Spleen (tissue), 11 donors: ENCODE measurements at regions not wholly inside any gene's neighbourhood (a gene's known extent, or its start where the extent isn't known, plus 50 kb on each side); places are given as distances from the start of the nearest gene placed in this dataset.

Experiments used
- DNase-seq: peaks from one replicate; pipeline ENCODE4 v3.0.0-alpha.2; 2020
- H3K27ac ChIP-seq, 8 donors: fragments of 200-600 bp; sonication (generic) in 7 of 8; 1 replicate in 4 of 8; 2 replicates in 4 of 8; pipeline versions ENCODE4 v1.5.0 to v1.8.0; 2016 to 2021; ENCODE audit warnings: inconsistent platforms in 4 of 8, mild to moderate bottlenecking in 4 of 8, moderate library complexity in 1 of 8
- H3K27me3 ChIP-seq, 7 donors: fragments of 200-600 bp; sonication (generic) in 6 of 7; replicated peaks in 1 of 7; 1 replicate in 4 of 7; 2 replicates in 3 of 7; pipeline versions ENCODE4 v1.5.0 to v1.8.0; 2016 to 2021; ENCODE audit warnings: inconsistent platforms in 3 of 7, mild to moderate bottlenecking in 1 of 7
- H3K36me3 ChIP-seq, 6 donors: fragments of 200-600 bp; sonication (generic) in 5 of 6; 1 replicate in 4 of 6; 2 replicates in 2 of 6; pipeline versions ENCODE4 v1.5.0 to v1.8.0; 2016 to 2021; ENCODE audit warnings: inconsistent platforms in 2 of 6
- H3K4me1 ChIP-seq, 6 donors: fragments of 200-600 bp; sonication (generic) in 5 of 6; 1 replicate in 3 of 6; 2 replicates in 3 of 6; pipeline versions ENCODE4 v1.5.0 to v1.8.0; 2016 to 2021; ENCODE audit warnings: inconsistent platforms in 3 of 6
- H3K4me3 ChIP-seq, 8 donors: fragments of 200-600 bp; sonication (generic) in 7 of 8; 1 replicate in 4 of 8; 2 replicates in 4 of 8; pipeline versions ENCODE4 v1.5.0 to v1.8.0; 2016 to 2021; ENCODE audit warnings: inconsistent platforms in 4 of 8, mild to moderate bottlenecking in 4 of 8, moderate library complexity in 2 of 8
- H3K9me3 ChIP-seq, 8 donors: fragments of 200-600 bp; sonication (generic) in 7 of 8; 1 replicate in 4 of 8; 2 replicates in 4 of 8; pipeline versions ENCODE4 v1.5.0 to v1.8.0; 2016 to 2021; ENCODE audit warnings: inconsistent platforms in 4 of 8
- POLR2A ChIP-seq, 3 donors: fragments of 450-650 bp; IDR thresholded peaks; one replicate each; pipeline ENCODE4 v1.5.1; 2017; ENCODE audit warnings: antibody characterized with exemption in 3 of 3, mild to moderate bottlenecking in 1 of 3
- POLR2AphosphoS5 ChIP-seq, 3 donors: sonication (generic); formaldehyde crosslinking; IDR thresholded peaks; one replicate each; pipeline ENCODE4 v1.5.1; 2017; ENCODE audit warnings: antibody characterized with exemption in 3 of 3
- WGBS, 5 donors: extraction: QIAGEN DNeasy Blood & Tissue Kit in 3 of 5; methylation state at CpG; one replicate each; pipeline versions ENCODE4 v1.1.5 to v1.1.7; 2013 to 2018; 5-methylcytosine and 5-hydroxymethylcytosine counted together
- intact Hi-C: fragments of 100-400 bp; cut with DNase I; formaldehyde crosslinking; loops from one replicate; pipeline ENCODE4 v1.15.0; 2023; ENCODE audit warnings: low total_unique reads
- TF ChIP-seq, protein P1 (sequence below), 11 experiments: fragments of 200-600 bp in 7 of 11; fragments of 450-650 bp in 4 of 11; sonication (generic) in 4 of 11; IDR thresholded peaks in 8 of 11; conservative IDR thresholded peaks in 3 of 11; 1 replicate in 7 of 11; 2 replicates in 4 of 11; pipeline versions ENCODE4 v1.4.0 to v1.8.0; 2016 to 2021; ENCODE audit warnings: antibody characterized with exemption in 11 of 11, inconsistent platforms in 4 of 11, mild to moderate bottlenecking in 1 of 11
- donor health status: healthy with polysubstance abuse.
- donor health status: DM: no; HTN: no; CAD: no; lungs with moderate emphysema.
- donor health status: DM: no; HTN: no; CAD: no.
- donor health status: Bipolar disorder and iron deficiency.
- donor health status: healthy.
- donor health status: DM: no; HTN: no; CAD: no.
- donor health status: DM: yes; HTN: yes; CAD: no.

DNA sequence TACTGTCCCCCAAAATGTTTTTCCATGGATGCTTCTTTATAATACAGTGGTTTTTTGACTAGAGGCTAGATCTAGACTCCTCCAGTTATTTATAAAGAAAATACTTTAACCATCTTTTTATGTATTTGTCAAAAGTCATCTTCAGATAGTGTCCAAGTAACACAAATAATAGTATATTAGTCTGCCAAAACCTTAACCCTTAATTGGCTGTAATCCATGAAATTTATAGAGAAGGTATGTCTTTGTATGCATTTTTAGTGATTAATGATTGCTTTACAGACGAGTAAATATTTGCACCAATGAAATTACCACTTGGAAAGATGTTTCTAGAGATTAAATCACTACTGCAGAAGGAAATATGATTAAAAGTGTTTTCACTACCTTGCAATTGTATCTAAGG lies 451.8 kb upstream of the NRXN1 start:
- Histone ChIP-seq H3K9me3 (peaks cover 0 to 5% (median 0%) of the 10 kb centered on the region in 8 donors), H3K27me3 (no peaks in the 10 kb centered on the region), H3K36me3 (no peaks in the 10 kb centered on the region), H3K27ac (no peak overlapping the region), H3K4me3 (no peak overlapping the region), H3K4me1 (no peaks in the 10 kb centered on the region)
- WGBS, 5 donors, result 52 to 76% (median 61%) methylated on average over 1 of the region's 1 CpG
- intact Hi-C loops, result no loop called here
- TF ChIP-seq, protein P1, sequence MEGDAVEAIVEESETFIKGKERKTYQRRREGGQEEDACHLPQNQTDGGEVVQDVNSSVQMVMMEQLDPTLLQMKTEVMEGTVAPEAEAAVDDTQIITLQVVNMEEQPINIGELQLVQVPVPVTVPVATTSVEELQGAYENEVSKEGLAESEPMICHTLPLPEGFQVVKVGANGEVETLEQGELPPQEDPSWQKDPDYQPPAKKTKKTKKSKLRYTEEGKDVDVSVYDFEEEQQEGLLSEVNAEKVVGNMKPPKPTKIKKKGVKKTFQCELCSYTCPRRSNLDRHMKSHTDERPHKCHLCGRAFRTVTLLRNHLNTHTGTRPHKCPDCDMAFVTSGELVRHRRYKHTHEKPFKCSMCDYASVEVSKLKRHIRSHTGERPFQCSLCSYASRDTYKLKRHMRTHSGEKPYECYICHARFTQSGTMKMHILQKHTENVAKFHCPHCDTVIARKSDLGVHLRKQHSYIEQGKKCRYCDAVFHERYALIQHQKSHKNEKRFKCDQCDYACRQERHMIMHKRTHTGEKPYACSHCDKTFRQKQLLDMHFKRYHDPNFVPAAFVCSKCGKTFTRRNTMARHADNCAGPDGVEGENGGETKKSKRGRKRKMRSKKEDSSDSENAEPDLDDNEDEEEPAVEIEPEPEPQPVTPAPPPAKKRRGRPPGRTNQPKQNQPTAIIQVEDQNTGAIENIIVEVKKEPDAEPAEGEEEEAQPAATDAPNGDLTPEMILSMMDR (IDR thresholded peaks at IDR 0.05 in 8 of 11, conservative IDR thresholded peaks at IDR 0.05 in 3 of 11), result no peak
- TF ChIP-seq POLR2A (IDR thresholded peaks at IDR 0.05) (no peak), POLR2AphosphoS5 (IDR thresholded peaks at IDR 0.05) (no peak)
- no peak for DNase-seq

DNA sequence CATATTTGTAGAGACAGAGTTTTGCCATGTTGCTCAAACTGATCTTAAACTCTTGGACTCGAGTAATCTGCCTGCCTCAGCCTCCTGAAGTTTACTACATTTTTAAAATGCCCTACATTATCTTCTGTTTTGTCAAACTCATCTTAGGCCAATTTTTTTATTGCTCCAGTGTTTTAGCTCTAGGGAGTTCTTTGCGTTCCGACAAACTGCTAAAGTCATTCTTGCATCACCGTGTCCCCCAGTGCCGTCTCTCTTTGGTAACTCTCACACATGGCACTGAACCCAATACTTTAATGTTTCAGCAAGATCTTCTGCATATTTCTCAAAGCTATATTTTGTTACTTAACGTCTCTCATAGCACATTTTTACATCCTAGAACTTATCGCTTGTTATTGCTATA lies 440.9 kb upstream of the NRXN1 start:
- no peaks in the 10 kb centered on the region for H3K36me3 ChIP-seq
- peaks cover 0 to 4% (median 0%) of the 10 kb centered on the region in 8 donors for H3K9me3 ChIP-seq
- 81 to 93% (median 90%) methylated on average over 7 of the region's 7 CpGs for WGBS, 5 donors
- no peak for DNase-seq
- TF ChIP-seq POLR2A (IDR thresholded peaks at IDR 0.05), result no peak
- TF ChIP-seq POLR2AphosphoS5 (IDR thresholded peaks at IDR 0.05), result no peak
- TF ChIP-seq, protein P1 (IDR thresholded peaks at IDR 0.05 in 8 of 11, conservative IDR thresholded peaks at IDR 0.05 in 3 of 11), result no peak
- no peaks in the 10 kb centered on the region for H3K4me1 ChIP-seq
- H3K27ac ChIP-seq, result no peak overlapping the region
- no peaks in the 10 kb centered on the region for H3K27me3 ChIP-seq
- intact Hi-C loops, result no loop called here
- no peak overlapping the region for H3K4me3 ChIP-seq

DNA sequence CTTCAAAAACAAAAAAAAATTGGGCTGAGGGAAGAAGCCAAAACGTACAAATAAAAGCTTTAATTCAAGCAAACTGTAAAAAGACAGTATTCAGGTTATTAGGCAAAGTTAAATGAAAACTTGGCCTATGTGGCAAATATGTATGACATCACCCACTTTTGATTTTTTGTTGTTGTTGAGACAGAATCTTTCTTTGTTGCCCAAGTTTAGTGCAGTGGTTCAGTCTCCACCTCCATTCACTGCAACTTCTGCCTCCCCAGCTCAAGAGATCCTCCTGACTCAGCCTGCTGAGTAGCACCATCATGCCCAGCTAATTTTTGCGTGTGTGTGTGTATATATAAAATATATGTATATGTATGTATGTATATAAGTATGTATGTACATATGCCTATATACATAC lies 440.4 kb upstream of the NRXN1 start:
- Histone ChIP-seq H3K27me3 (no peaks in the 10 kb centered on the region), H3K9me3 (peaks cover 0 to 4% (median 0%) of the 10 kb centered on the region in 8 donors), H3K4me3 (no peak overlapping the region), H3K4me1 (no peaks in the 10 kb centered on the region), H3K36me3 (no peaks in the 10 kb centered on the region), H3K27ac (no peak overlapping the region)
- intact Hi-C loops, result no loop called here
- TF ChIP-seq, protein P1 (IDR thresholded peaks at IDR 0.05 in 8 of 11, conservative IDR thresholded peaks at IDR 0.05 in 3 of 11), result no peak
- TF ChIP-seq POLR2A (IDR thresholded peaks at IDR 0.05) (no peak), POLR2AphosphoS5 (IDR thresholded peaks at IDR 0.05) (no peak)
- 69 to 83% (median 78%) methylated on average over 2 of the region's 2 CpGs for WGBS, 5 donors
- DNase-seq, result no peak

DNA sequence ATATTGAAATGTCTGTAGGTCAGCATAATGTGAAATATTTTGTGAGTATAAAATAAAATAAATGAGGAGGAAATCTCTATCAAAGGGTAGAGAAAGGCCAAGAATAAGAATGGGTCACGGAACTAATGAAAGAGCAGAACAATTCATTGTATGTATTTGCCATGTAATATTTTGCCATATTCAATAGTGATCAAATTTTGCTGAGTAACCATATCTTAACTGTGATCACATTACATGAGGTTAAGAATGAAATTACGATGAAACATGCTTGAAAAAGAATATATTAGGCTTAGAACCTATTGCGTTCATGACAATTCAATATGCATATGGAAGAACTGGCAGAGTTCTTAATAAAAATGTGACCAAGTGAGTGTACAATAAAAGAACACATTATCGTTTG lies 437.2 kb upstream of the NRXN1 start:
- Histone ChIP-seq H3K27me3 (no peaks in the 10 kb centered on the region), H3K9me3 (peaks cover 0 to 4% (median 0%) of the 10 kb centered on the region in 8 donors), H3K36me3 (no peaks in the 10 kb centered on the region), H3K27ac (no peak overlapping the region), H3K4me1 (no peaks in the 10 kb centered on the region), H3K4me3 (no peak overlapping the region)
- TF ChIP-seq, protein P1 (IDR thresholded peaks at IDR 0.05 in 8 of 11, conservative IDR thresholded peaks at IDR 0.05 in 3 of 11), result no peak
- no peak for TF ChIP-seq POLR2AphosphoS5 (IDR thresholded peaks at IDR 0.05)
- TF ChIP-seq POLR2A (IDR thresholded peaks at IDR 0.05), result no peak
- intact Hi-C loops, result no loop called here
- 82 to 91% (median 88%) methylated on average over 4 of the region's 4 CpGs for WGBS, 5 donors
- no peak for DNase-seq
